Stimulated activated CD8-positive, alpha-beta memory T cell treated with anti-CD3 and anti-CD28 coated beads, Interleukin-4, amount 100 ng/mL, for 1 hour (primary cell): ENCODE measurements at regions not wholly inside any gene's neighbourhood (a gene's known extent, or its start where the extent isn't known, plus 50 kb on each side); places are given as distances from the start of the nearest gene placed in this dataset.
"Not testable (repeated sequence)": the region's sequence is repeated elsewhere in the genome, so short reads cannot be mapped to it uniquely, and the experiment has no call there.

Experiments
- DNase-seq, 2 donors: peaks; one replicate each; pipeline ENCODE4 v3.0.0-alpha.2; 2020; ENCODE audit warnings: low read depth in 2 of 2, low spot score in 1 of 2

DNA sequence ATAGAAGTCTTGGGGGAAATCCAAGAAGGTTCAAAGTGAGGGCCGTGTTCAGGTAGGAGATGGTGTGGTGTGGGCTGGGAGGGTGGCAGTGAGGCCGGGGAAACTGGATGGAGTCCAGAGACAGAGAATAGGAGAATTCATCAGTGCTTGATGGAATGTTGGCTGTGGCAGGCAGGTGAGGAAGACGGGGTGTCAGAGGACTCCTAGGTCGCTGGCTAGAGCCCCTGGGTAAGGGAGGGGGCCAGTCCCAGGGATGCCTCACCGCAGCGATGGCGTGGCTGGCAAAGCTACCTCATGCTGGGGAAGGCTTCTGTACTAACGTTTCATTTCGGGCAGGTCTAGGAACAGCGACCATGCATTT, 373.0 kb downstream of the RPS24 start:
- DNase-seq: no peak

DNA sequence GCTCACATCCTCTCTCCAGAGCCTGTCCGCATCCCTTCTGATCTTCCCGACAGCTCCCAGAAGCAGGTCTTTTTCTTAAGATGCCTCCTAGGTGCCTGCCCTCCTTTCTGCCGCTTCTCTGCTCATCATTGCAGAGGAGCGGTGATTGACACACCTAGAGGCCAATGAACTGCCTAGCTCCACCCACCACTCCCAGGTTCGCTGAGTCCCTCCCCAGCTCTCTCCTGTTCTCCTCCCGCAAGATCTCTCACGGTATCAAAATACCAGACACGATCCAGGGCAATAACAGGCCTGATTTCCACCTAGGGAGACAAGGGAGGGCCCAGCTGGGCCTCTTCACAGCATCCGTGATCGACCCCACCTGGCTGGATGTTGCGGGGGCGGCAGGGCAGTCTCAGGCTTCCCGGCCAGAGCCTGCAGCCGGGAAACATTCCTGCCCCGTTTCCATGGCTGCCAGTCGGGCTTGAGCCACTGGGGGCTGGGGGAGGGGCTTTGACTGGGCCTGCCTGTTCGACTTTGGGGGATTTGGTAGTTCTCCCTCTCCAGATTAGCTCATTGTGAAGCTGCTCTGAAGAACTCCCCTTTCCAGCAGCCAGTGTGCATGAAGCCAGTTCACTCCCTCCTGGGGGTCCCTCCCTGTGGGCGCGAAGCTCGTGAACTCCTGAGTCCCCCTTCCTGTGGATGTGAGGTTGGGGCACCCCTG, 373.5 kb downstream of the RPS24 start:
- DNase-seq: peak in 1 of 2 donors; percentile 26

- no peak for DNase-seq
Observed at GRCh38 chr10:78407966-78408365, 374.3 kb downstream of the RPS24 start.

DNA sequence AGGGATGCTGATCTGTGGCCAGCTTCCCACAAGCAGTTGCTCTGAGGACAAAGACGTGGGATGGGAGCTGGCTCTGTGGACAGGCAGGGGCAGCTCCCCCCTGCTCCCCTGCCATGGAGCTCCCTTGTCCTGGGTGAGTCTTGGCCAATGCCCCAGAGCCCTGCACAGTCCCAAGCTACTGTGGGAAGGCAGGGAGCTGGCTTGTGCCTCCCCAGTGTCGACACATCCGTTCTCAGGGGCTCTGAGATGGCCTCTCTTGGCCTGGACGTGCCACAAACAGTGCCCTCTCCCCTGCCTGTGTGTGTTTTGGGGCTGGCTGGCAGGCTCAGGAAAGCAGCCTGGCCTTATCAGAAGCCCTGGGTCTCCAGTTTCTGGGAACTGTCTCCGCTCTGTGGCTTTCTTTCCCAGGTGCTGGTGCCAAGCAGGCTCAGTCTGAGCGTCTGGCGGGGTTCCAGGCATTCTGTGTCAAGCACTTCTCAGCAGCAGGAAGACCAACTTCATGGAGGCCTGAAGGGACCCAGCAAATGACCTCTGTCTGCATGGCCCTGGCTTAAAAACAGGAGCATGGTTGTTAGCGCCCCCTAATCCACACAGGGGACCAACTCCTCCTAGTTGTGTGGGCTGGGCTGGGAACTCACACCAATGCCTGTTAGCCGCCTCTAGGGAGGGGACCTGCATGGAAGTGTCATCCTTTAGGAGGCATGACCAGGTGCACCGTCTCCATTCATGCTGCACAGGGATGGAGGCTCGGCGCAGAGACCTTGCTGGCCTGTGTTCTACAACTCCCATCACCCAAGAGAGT, 375.2 kb downstream of the RPS24 start:
- DNase-seq: no peak

DNA sequence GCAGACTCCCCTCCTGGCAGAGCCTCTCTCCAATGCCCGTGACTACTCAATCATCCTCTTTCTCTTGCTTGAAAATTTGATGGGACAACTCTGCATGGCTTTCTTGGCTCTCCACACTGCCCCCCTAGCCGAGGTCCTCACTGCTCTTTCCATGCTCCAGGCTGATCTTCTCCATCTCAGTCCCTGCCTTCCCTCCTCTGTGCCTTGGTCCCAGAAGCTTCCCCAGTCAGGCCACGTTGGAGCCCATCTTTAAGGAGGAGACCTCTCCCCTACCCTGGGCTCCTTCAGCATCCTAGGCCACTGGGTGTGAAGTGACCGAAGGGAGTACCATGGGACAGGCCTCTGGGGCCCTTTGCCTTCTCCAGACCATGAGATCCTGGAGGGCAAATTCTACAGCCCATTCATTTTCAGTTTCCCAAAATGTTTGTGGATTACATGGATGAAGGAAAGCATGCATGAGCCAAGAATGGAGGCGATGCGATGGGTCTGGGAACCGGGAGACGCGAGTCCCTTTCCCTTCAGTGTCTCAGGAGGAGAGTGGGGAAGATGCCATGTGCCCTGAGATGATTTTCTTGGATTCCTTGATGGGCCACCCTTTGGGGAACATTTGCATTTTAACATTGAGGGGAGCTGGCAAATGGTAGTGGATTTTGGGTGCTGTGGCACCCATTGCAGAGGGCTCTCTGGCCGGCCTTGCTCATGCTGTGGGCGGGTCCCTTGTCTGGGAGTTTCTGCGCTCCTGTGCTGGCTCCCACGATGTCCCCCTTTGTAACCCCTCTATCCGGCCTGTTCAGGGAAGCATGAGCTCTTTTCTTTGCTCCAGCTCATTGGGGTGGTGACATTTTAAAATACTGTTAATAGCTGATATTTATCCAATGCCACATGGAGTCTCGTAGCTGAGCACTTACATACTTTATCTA, 376.6 kb downstream of the RPS24 start:
- DNase-seq: no peak

DNA sequence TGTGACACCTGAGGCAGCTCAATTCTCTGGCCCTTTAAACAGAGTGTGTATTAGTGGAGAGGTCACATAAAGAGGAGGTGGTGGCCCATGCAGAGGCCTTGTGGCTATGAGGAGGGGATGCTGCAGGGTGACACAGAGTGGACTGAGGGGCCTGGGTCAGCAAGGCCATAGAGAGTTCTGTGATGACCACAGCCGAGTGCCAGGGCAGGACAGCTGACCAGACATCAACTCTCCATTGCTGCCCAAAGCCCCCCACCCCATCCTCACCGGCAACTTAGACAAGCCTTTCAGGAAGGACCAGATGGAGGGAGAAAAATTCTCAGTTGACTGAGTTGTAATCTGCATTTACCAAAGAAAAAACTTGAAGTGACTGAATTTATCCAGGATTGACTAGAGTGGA, 378.1 kb downstream of the RPS24 start:
- DNase-seq: no peak

GRCh38 chr10:78412605-78413004, 378.9 kb downstream of the RPS24 start:
- DNase-seq: no peak

GRCh38 chr10:78413076-78414055, 379.7 kb downstream of the RPS24 start:
- no peak for DNase-seq

DNA sequence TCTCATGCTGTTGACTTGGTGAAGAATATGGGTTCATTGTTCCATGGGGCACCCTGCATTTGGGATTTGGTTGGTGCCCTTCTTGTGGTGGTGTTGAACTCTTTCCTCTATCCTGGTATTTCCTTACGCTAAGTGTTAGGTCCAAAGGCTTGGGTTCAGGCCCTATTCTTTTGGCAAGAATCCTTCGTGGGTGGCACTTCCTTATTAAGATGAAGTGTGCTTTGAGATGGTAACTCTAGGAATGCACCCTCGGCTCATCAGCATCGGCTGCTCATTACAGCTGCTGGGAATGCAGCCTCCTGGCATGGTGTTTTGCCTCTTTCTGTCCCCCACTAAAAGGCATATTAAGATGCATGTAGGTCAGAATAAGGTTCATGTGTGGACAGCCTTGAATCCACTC, 380.7 kb downstream of the RPS24 start:
- no peak for DNase-seq

DNA sequence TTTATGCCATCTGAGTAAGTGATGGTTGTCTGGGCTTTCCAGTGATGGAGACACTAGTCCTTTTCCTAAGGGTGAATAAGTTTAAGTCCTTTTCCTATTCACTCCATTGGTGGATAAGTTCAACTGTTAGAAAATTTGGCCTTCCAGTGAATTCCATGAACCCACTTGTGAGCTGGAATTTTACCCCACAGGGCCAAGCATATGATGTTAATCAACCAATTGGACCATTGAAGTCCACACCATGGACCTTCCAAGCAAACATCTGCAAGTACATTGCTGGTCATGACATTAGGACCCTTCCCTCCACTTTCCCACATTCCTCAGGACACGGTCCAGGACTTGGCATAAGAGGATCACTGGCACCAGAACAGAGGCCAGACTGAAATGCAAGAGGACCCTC, 381.4 kb downstream of the RPS24 start:
- DNase-seq: no peak

GRCh38 chr10:78416031-78417011, 382.7 kb downstream of the RPS24 start:
- DNase-seq: no peak

DNA sequence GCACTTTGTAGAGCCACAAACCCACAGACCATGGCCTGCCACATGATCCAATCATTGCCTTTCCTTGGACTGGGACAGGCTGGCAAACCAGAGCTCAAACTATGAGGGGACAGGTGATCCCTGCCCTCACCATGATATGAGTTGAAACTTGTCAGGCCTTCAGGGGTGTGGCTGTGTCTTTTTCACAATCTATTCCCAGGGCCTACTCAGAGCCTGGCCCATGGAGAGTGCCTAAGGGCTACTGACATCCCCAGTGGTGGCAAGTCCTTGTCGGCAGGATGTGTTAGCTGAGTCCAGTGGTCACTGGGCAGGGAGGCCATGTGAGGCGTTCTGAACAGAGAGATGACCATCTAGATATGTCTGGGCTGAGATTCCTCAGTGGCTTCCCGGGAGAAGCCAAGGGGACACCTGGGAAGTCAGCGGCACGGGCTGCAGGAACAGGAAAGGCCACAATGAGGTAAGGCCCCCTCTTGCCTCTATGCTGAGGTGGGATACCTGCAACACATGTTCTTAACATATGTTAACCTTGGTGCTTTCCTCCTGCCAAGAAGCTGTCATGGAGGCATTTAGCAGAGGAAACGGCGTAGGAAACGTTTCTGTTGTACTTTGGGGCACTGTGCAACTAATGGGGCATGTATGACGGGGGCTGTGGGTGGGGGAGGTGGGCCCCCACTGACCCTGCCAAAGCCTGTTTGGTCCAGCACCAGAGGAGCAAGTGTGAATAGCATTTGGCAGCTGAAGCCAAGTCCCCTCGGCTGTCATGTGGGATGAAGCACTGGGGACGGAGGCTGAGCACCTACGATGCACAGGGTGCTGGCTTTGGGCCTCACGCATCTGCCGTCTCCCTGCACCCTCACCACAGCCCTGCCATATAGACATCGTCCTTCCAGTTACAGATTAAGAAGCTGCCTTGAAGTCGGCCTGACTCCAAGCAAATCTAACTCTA, 384.0 kb downstream of the RPS24 start:
- DNase-seq: no peak

- no peak for DNase-seq
Observed at GRCh38 chr10:78419481-78420265, 386.0 kb downstream of the RPS24 start.

- no peak for DNase-seq
Observed at GRCh38 chr10:78420946-78421735, 387.5 kb downstream of the RPS24 start.

- DNase-seq: not testable (repeated sequence)
Observed at GRCh38 chr10:78424050-78424449, 390.4 kb downstream of the RPS24 start.

DNA sequence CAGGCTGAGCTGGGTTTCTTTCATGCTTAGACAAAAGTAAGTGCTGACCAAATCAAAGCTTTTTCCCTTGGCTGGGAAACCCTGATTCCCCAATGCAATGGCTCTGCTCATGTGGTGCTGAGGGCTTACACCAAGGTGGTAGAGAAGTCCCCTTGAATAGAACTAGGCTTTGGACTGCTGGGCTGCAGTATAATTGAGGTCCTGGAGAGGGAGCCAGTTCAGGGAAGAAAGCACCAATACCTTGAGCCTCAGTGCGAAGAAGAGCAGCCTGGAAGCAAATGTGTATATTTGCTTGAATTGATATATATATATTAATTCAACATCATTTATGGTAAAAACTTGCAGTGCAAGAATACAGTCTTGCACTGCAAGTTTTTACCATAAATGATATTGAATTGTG, 391.1 kb downstream of the RPS24 start:
- DNase-seq: no peak

GRCh38 chr10:78426181-78426580, 392.5 kb downstream of the RPS24 start:
- no peak for DNase-seq
